ENCODE measurements at regions not wholly inside any gene's neighbourhood (a gene's known extent, or its start where the extent isn't known, plus 50 kb on each side); places are given as distances from the start of the nearest gene placed in this dataset.

DNA sequence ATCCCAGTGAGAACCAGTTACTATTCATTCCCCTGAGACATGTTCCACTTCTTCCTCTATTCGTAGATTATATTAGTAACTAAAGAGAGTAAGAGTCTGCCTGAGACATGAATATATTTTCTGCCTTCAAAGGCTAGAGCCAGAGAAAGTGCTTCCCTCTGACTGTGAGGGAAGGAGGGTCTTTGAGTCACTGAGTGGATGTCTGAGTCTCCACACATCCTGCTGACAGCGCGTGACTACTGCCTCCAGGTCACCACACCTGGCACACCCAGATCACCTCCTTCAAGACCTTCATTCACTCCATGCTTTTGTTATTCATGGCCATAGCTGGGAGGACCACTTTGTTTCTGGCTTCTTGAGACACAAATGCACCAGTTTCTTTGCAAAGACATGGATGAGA, 135.6 kb downstream of the SOX2 start:
- Histone ChIP-seq H4K20me1 (ENCODE audit: insufficient read depth, low read length) (no peaks in the 10 kb centered on the region), H3K36me3 (ENCODE audit: control insufficient read depth, insufficient read depth, low read length) (no peaks in the 10 kb centered on the region), H3K4ac (ENCODE audit: low read depth, low read length) (no peak overlapping the region), H4K5ac (ENCODE audit: low read depth, low read length) (no peak overlapping the region), H3K4me3 (ENCODE audit: insufficient read depth, low read depth, low read length) (no peak overlapping the region), H3K56ac (ENCODE audit: extremely low read depth, insufficient read depth, low read length) (no peak overlapping the region), H4K8ac (ENCODE audit: low read depth in 2 of 2, low read length in 2 of 2) (no peak overlapping the region), H3K23ac (ENCODE audit: low read depth, low read length) (no peak overlapping the region), H3K27me3 (ENCODE audit: control insufficient read depth, insufficient read depth, low read length) (no peaks in the 10 kb centered on the region), H2BK120ac (ENCODE audit: low read depth, low read length) (no peak overlapping the region), H3K79me1 (ENCODE audit: low read depth in 1 of 2, low read length in 2 of 2) (no peaks in the 10 kb centered on the region), H2BK15ac (ENCODE audit: low read depth, low read length) (no peak overlapping the region), H2AK5ac (ENCODE audit: low read depth, low read length) (no peak overlapping the region), H3K18ac (ENCODE audit: low read depth, low read length) (no peak overlapping the region), H3K9me3 (ENCODE audit: control insufficient read depth, insufficient read depth, low read length) (peaks cover 16% of the 10 kb centered on the region), H2BK5ac (ENCODE audit: low read depth, low read length, poor library complexity, severe bottlenecking) (no peak overlapping the region), H3K4me2 (ENCODE audit: low read depth, low read length) (no peak overlapping the region), H2BK20ac (ENCODE audit: low read depth, low read length) (no peak overlapping the region), H2AFZ (replicated peaks; ENCODE audit: low read length, poor library complexity) (no peak overlapping the region), H3K14ac (replicated peaks; ENCODE audit: low read depth, low read length) (no peak overlapping the region), H3K9ac (ENCODE audit: low read depth, low read length) (no peak overlapping the region), H2AK9ac (replicated peaks; ENCODE audit: low read depth, low read length, poor library complexity) (no peak overlapping the region), H3K4me1 (ENCODE audit: control insufficient read depth, insufficient read depth, low read length) (no peaks in the 10 kb centered on the region), H3K27ac (ENCODE audit: insufficient read depth, low read length) (no peak overlapping the region), H4K91ac (ENCODE audit: insufficient read depth, low read depth, low read length) (no peak overlapping the region), H3K9me1 (ENCODE audit: insufficient read depth, low read length) (no peaks in the 10 kb centered on the region)
- dilution Hi-C loops (cut with HindIII; ENCODE audit: low sequenced_read_pairs, unreplicated experiment) (no loop called here), intact Hi-C loops (cut with micrococcal nuclease) (no loop called here), in situ Hi-C loops (cut with MboI; ENCODE audit: low sequenced_read_pairs) (no loop called here)
- POLR2A ChIA-PET (ENCODE audit: unreplicated experiment), result no interaction called here
- no TSS peak for BruUV-seq (replicated peaks)
- ATAC-seq (ENCODE audit: low read depth) (no peak), DNase-seq (no peak)
- TF ChIP-seq FOS (IDR thresholded peaks at IDR 0.05; ENCODE audit: low read depth, low read length) (no peak), BHLHE40 (IDR thresholded peaks at IDR 0.05; ENCODE audit: low read depth, low read length) (no peak), NFE2L2 (IDR thresholded peaks at IDR 0.05; ENCODE audit: low read depth, low read length) (no peak), RFX5 (IDR thresholded peaks at IDR 0.05; ENCODE audit: low read depth, low read length) (no peak), MAZ (IDR thresholded peaks at IDR 0.05; ENCODE audit: borderline replicate concordance, low read depth, low read length) (no peak)
- TF ChIP-seq, protein P1, sequence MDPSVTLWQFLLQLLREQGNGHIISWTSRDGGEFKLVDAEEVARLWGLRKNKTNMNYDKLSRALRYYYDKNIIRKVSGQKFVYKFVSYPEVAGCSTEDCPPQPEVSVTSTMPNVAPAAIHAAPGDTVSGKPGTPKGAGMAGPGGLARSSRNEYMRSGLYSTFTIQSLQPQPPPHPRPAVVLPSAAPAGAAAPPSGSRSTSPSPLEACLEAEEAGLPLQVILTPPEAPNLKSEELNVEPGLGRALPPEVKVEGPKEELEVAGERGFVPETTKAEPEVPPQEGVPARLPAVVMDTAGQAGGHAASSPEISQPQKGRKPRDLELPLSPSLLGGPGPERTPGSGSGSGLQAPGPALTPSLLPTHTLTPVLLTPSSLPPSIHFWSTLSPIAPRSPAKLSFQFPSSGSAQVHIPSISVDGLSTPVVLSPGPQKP (IDR thresholded peaks at IDR 0.05; ENCODE audit: borderline replicate concordance, low read depth, low read length), result no peak
- CTCF ChIA-PET, result interaction anchor here (0.6 kb wide), 1 partner anchor 148 kb away, joined by 3 read pairs; no protein-coding TSS in a partner anchor
- WGBS, 2 experiments (ENCODE audit: extremely low coverage in 2 of 2, insufficient read length in 1 of 2), result no CpG with 5 or more reads among the region's 3 CpGs
